ENCODE measurements at regions not wholly inside any gene's neighbourhood (a gene's known extent, or its start where the extent isn't known, plus 50 kb on each side); places are given as distances from the start of the nearest gene placed in this dataset.

- H3K27me3 Mint-ChIP-seq (ENCODE audit: insufficient read depth) = peaks cover 9% of the 10 kb centered on the region
- intact Hi-C loops (cut with micrococcal nuclease) = no loop called here
- no peak overlapping the region for H3K4me3 Mint-ChIP-seq
- H3K36me3 Mint-ChIP-seq (ENCODE audit: low read depth) = no peaks in the 10 kb centered on the region
- DNase-seq (ENCODE audit: low spot score) = no peak
- H3K4me1 Mint-ChIP-seq (ENCODE audit: low read depth) = no peaks in the 10 kb centered on the region
- no peaks in the 10 kb centered on the region for H3K9me3 Mint-ChIP-seq
- no peak overlapping the region for H3K27ac Mint-ChIP-seq
Measured at GRCh38 chr20:51299413-51299812, 243.1 kb downstream of the NFATC2 start.

- intact Hi-C loops (cut with micrococcal nuclease) = no loop called here
- H3K36me3 Mint-ChIP-seq (ENCODE audit: low read depth) = no peaks in the 10 kb centered on the region
- no peak overlapping the region for H3K4me3 Mint-ChIP-seq
- peaks cover 8% of the 10 kb centered on the region for H3K27me3 Mint-ChIP-seq (ENCODE audit: insufficient read depth)
- no peaks in the 10 kb centered on the region for H3K9me3 Mint-ChIP-seq
- H3K4me1 Mint-ChIP-seq (ENCODE audit: low read depth) = no peaks in the 10 kb centered on the region
- no peak for DNase-seq (ENCODE audit: low spot score)
- no peak overlapping the region for H3K27ac Mint-ChIP-seq
Measured at GRCh38 chr20:51298141-51298749, 244.3 kb downstream of the NFATC2 start.

DNA sequence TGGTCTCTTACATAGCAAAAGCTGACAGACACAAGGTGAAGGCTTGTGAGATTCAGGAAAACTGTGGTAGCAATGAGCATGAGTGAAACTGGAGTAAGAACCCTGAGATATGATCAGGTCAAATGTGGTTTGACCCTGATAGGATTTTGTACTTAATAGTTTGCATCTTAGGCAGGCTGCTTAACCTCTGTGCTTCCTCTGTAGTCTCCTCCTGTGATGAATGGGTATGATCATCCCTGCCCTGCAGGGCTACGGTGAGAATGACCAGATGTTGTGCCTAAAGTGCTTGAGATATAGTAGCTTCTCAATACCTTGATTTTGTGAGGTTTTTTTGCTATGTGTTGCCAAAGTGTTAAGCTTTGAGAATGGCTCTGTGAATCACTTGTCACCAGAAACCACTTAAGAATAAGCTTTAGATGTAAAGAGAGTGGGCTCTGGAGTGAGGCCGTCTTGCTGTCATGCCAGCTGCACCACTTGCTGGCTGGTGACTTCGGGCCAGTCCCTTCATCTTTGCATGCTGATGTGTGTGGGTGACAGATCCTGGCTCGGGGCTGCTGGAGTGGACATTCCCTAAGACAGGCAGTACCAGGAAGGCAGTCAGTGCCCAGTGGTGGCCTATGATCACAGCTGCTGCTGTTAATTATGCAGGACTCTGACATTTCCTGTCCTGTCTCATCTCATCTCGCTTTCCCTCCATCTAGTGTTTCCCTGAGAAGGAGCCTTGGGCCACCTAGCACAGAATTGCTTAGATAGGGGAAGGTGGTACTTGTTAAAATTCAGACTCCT is 254.7 kb downstream of the NFATC2 start:
- Mint-ChIP-seq H3K4me1 (ENCODE audit: low read depth) (no peaks in the 10 kb centered on the region), H3K27ac (no peak overlapping the region), H3K4me3 (no peak overlapping the region), H3K27me3 (ENCODE audit: insufficient read depth) (peaks cover 19% of the 10 kb centered on the region), H3K36me3 (ENCODE audit: low read depth) (no peaks in the 10 kb centered on the region), H3K9me3 (no peaks in the 10 kb centered on the region)
- intact Hi-C loops (cut with micrococcal nuclease) = no loop called here
- DNase-seq (ENCODE audit: low spot score) = no peak

- Mint-ChIP-seq H3K4me3 (no peak overlapping the region), H3K4me1 (ENCODE audit: low read depth) (no peaks in the 10 kb centered on the region), H3K27ac (no peak overlapping the region), H3K27me3 (ENCODE audit: insufficient read depth) (peaks cover 19% of the 10 kb centered on the region), H3K36me3 (ENCODE audit: low read depth) (no peaks in the 10 kb centered on the region), H3K9me3 (no peaks in the 10 kb centered on the region)
- intact Hi-C loops (cut with micrococcal nuclease) = no loop called here
- DNase-seq (ENCODE audit: low spot score) = no peak
Measured at GRCh38 chr20:51286758-51287157, 255.8 kb downstream of the NFATC2 start.

DNA sequence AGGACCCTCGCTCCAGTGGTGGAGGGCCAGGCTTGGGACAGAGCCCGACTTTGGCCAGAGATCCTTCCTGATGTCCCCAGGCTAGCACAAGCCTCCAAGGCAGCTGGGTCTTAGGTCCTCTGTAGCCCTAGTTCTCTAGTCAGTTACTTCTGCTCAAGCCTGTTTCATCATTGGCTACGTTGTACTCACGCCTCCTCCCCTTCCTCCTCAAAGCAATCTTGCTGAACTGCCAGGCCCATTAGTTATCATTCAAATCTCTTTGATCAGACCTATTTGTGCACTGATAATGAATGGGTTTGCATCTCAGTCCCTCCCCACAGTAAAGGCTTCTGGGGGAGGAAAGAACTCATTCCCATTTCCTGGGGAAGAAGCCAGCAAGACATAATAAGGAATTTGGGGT is 256.8 kb downstream of the NFATC2 start:
- H3K9me3 Mint-ChIP-seq = no peaks in the 10 kb centered on the region
- no peak overlapping the region for H3K27ac Mint-ChIP-seq
- intact Hi-C loops (cut with micrococcal nuclease) = no loop called here
- no peak for DNase-seq (ENCODE audit: low spot score)
- no peaks in the 10 kb centered on the region for H3K4me1 Mint-ChIP-seq (ENCODE audit: low read depth)
- H3K36me3 Mint-ChIP-seq (ENCODE audit: low read depth) = no peaks in the 10 kb centered on the region
- no peak overlapping the region for H3K4me3 Mint-ChIP-seq
- peaks cover 19% of the 10 kb centered on the region for H3K27me3 Mint-ChIP-seq (ENCODE audit: insufficient read depth)

DNA sequence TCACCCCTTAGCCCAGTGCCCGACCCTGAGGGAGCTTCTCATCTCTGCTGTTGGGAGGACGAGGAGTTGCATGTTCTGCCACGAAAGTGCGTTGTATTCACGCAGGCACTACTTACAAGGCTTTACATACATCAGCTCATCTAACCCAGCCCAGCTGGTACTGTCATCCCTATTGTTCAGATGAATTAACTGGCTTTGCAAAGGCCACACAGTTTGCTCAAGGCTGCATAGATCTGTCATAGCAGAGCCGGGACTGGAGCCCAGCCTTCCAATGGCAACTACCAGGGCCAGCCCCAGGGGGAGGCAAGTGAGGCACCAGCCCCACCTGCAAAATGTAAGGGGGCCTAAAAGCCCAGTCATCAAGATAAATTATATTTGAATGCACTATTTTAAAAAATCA is 257.6 kb downstream of the NFATC2 start:
- Mint-ChIP-seq H3K36me3 (ENCODE audit: low read depth) (no peaks in the 10 kb centered on the region), H3K4me1 (ENCODE audit: low read depth) (no peaks in the 10 kb centered on the region), H3K9me3 (no peaks in the 10 kb centered on the region), H3K27me3 (ENCODE audit: insufficient read depth) (peaks cover 17% of the 10 kb centered on the region), H3K27ac (no peak overlapping the region), H3K4me3 (no peak overlapping the region)
- intact Hi-C loops (cut with micrococcal nuclease) = no loop called here
- DNase-seq (ENCODE audit: low spot score) = no peak

DNA sequence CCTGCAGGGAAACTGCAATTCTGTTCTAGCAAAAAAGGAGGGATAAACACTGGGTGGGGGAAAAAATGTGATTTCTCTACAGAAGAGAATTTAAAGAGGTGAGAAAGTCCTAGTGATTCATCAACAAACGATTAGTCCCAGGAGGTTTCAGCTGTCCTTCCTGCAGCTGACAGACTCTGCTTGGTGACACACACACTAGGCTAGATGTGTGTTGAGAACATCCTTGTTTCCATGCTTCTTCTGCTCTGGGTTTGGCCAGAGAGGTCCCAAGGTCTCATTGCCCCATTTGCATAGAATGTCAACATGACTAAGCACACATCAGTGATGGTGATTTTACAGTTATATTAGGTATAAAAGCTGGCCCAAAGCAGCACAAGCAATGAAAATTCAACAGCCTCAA is 258.3 kb downstream of the NFATC2 start:
- intact Hi-C loops (cut with micrococcal nuclease) = no loop called here

GRCh38 chr20:51281521-51281920 is 258.6 kb upstream of the KCNG1 start:
- Mint-ChIP-seq H3K36me3 (ENCODE audit: low read depth) (no peaks in the 10 kb centered on the region), H3K4me1 (ENCODE audit: low read depth) (no peaks in the 10 kb centered on the region), H3K4me3 (no peak overlapping the region), H3K27ac (no peak overlapping the region), H3K9me3 (no peaks in the 10 kb centered on the region), H3K27me3 (ENCODE audit: insufficient read depth) (peaks cover 11% of the 10 kb centered on the region)
- intact Hi-C loops (cut with micrococcal nuclease) = no loop called here
- DNase-seq (ENCODE audit: low spot score) = no peak

More for the DNA sequence above, 258.3 kb downstream of the NFATC2 start:
- Mint-ChIP-seq H3K4me3 (no peak overlapping the region), H3K9me3 (no peaks in the 10 kb centered on the region), H3K27ac (no peak overlapping the region), H3K4me1 (ENCODE audit: low read depth) (no peaks in the 10 kb centered on the region), H3K36me3 (ENCODE audit: low read depth) (no peaks in the 10 kb centered on the region), H3K27me3 (ENCODE audit: insufficient read depth) (peaks cover 15% of the 10 kb centered on the region)
- no peak for DNase-seq (ENCODE audit: low spot score)

DNA sequence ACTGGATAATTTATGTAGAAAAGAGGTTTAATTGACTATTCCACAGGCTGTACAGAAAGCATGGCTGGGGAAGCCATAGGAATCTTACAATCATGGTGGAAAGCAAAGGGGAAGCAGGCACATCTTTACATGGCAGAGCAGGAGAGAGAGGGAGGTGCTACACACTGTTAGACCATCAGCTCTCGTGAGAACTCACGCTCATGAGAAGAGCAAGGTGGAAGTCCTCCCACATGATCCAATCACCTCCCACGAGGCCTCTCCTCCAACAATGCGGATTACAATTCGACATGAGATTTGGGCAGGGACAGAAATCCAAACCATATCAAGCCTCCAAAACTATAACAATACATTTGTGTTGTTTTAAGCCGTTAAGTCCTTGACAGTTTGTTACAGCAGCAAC is 257.1 kb upstream of the KCNG1 start:
- H3K27ac Mint-ChIP-seq = no peak overlapping the region
- no peaks in the 10 kb centered on the region for H3K36me3 Mint-ChIP-seq (ENCODE audit: low read depth)
- no peaks in the 10 kb centered on the region for H3K9me3 Mint-ChIP-seq
- H3K4me1 Mint-ChIP-seq (ENCODE audit: low read depth) = no peaks in the 10 kb centered on the region
- intact Hi-C loops (cut with micrococcal nuclease) = no loop called here
- H3K4me3 Mint-ChIP-seq = no peak overlapping the region
- no peak for DNase-seq (ENCODE audit: low spot score)
- H3K27me3 Mint-ChIP-seq (ENCODE audit: insufficient read depth) = peaks cover 10% of the 10 kb centered on the region

DNA sequence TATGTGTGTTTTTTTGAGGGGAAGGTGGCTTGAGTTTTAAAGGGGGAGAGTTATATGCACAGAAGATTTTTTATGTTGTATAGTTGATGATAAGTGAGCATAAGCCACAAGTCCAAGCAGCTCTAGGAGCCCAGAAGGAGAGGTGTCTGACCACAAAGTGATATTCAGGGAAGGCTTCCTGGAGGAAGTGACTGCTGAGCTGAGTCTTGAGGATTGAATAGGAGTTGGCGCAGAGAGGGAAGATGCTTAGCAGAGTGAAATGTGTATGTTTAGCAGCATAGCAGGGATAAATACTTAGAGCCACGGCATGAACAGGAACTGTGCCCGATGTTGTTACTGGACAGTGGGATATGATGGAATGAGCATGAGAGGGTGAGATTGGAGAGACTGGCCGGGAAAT is 255.1 kb upstream of the KCNG1 start:
- no peak for DNase-seq (ENCODE audit: low spot score)
- H3K27ac Mint-ChIP-seq = no peak overlapping the region
- no peaks in the 10 kb centered on the region for H3K4me1 Mint-ChIP-seq (ENCODE audit: low read depth)
- no peaks in the 10 kb centered on the region for H3K36me3 Mint-ChIP-seq (ENCODE audit: low read depth)
- peaks cover 6% of the 10 kb centered on the region for H3K27me3 Mint-ChIP-seq (ENCODE audit: insufficient read depth)
- no peaks in the 10 kb centered on the region for H3K9me3 Mint-ChIP-seq
- intact Hi-C loops (cut with micrococcal nuclease) = no loop called here
- H3K4me3 Mint-ChIP-seq = no peak overlapping the region

GRCh38 chr20:51276296-51276695 is 253.4 kb upstream of the KCNG1 start:
- no peak for DNase-seq (ENCODE audit: low spot score)
- H3K4me3 Mint-ChIP-seq = no peak overlapping the region
- intact Hi-C loops (cut with micrococcal nuclease) = no loop called here
- peaks cover 9% of the 10 kb centered on the region for H3K27me3 Mint-ChIP-seq (ENCODE audit: insufficient read depth)
- no peaks in the 10 kb centered on the region for H3K4me1 Mint-ChIP-seq (ENCODE audit: low read depth)
- H3K9me3 Mint-ChIP-seq = no peaks in the 10 kb centered on the region
- no peaks in the 10 kb centered on the region for H3K36me3 Mint-ChIP-seq (ENCODE audit: low read depth)
- no peak overlapping the region for H3K27ac Mint-ChIP-seq

GRCh38 chr20:51275826-51276225 is 252.9 kb upstream of the KCNG1 start:
- Mint-ChIP-seq H3K4me1 (ENCODE audit: low read depth) (no peaks in the 10 kb centered on the region), H3K4me3 (no peak overlapping the region), H3K27ac (no peak overlapping the region), H3K9me3 (no peaks in the 10 kb centered on the region), H3K27me3 (ENCODE audit: insufficient read depth) (peaks cover 9% of the 10 kb centered on the region), H3K36me3 (ENCODE audit: low read depth) (no peaks in the 10 kb centered on the region)
- no peak for DNase-seq (ENCODE audit: low spot score)
- intact Hi-C loops (cut with micrococcal nuclease) = no loop called here

DNA sequence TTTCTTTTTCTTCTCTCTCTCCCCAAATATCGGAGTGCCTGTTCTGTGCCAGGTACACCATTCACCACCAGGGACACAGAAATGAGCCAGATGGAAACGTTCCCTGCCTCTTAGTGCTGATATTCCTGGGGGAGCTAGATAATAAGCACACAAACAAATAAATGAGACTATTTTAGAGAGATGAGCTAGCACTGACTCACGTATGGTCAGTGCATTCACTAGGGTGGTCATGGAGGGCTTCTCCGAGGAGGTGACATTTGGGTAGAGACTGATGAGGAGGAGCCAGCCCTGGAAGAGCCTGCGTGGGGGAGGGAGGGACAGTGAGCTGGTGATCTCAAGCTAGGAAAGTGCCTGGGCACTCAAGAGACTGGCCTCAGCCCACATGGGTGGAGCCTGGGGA is 252.3 kb upstream of the KCNG1 start:
- DNase-seq (ENCODE audit: low spot score) = no peak
- Mint-ChIP-seq H3K4me3 (no peak overlapping the region), H3K36me3 (ENCODE audit: low read depth) (no peaks in the 10 kb centered on the region), H3K4me1 (ENCODE audit: low read depth) (no peaks in the 10 kb centered on the region), H3K9me3 (no peaks in the 10 kb centered on the region), H3K27ac (no peak overlapping the region), H3K27me3 (ENCODE audit: insufficient read depth) (peaks cover 9% of the 10 kb centered on the region)
- intact Hi-C loops (cut with micrococcal nuclease) = no loop called here
